ENCODE measurements at regions not wholly inside any gene's neighbourhood (a gene's known extent, or its start where the extent isn't known, plus 50 kb on each side); places are given as distances from the start of the nearest gene placed in this dataset.
A peak's percentile ranks its signal among the peaks of the same experiment; 100 is the strongest.

DNA sequence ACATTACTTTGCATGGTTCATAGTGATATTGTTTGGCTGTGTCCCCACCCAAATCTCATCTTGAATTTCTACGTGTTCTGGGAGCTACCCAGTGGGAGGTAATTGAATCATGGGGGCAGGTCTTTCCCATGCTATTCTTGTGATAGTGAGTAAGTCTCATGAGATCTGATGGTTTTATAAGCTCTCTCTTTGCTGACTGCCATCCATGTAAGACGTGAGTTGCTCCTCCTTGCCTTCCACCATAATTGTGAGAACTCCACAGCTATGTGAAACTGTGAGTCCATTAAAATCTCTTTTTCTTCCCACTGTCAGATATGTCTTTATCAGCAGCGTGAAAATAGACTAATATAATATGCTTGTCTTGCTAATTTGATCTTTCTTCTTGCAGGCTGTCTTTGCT is 200.4 kb upstream of the NOX3 start:
- no peak for DNase-seq (ENCODE audit: low read depth)
- TF ChIP-seq, protein P1, sequence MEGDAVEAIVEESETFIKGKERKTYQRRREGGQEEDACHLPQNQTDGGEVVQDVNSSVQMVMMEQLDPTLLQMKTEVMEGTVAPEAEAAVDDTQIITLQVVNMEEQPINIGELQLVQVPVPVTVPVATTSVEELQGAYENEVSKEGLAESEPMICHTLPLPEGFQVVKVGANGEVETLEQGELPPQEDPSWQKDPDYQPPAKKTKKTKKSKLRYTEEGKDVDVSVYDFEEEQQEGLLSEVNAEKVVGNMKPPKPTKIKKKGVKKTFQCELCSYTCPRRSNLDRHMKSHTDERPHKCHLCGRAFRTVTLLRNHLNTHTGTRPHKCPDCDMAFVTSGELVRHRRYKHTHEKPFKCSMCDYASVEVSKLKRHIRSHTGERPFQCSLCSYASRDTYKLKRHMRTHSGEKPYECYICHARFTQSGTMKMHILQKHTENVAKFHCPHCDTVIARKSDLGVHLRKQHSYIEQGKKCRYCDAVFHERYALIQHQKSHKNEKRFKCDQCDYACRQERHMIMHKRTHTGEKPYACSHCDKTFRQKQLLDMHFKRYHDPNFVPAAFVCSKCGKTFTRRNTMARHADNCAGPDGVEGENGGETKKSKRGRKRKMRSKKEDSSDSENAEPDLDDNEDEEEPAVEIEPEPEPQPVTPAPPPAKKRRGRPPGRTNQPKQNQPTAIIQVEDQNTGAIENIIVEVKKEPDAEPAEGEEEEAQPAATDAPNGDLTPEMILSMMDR (IDR thresholded peaks at IDR 0.05; ENCODE audit: low read length, missing control alignments), result no peak
- no peak overlapping the region for H3K4me3 ChIP-seq (replicated peaks; ENCODE audit: low read depth, low read length)

DNA sequence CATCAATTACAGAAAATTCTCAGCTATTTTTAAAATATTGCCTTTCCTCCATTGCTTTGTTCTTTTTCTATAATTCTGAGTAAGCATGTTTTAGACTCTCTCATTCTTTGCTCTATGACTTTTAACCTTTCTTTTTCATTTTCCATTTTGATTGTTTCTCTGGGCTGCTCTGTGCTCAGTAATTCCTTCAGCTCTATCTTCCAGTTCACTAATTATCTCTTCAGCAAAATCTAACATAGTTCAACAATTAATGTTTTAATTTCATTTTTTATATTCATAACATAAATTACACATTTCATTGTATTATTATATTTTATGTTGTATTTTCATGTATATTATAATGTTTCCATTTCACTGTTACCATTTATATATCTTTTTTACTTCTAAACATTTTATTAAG is 198.8 kb upstream of the NOX3 start:
- H3K4me3 ChIP-seq (replicated peaks; ENCODE audit: low read depth, low read length), result no peak overlapping the region
- TF ChIP-seq, protein P1 (IDR thresholded peaks at IDR 0.05; ENCODE audit: low read length, missing control alignments), result no peak

DNA sequence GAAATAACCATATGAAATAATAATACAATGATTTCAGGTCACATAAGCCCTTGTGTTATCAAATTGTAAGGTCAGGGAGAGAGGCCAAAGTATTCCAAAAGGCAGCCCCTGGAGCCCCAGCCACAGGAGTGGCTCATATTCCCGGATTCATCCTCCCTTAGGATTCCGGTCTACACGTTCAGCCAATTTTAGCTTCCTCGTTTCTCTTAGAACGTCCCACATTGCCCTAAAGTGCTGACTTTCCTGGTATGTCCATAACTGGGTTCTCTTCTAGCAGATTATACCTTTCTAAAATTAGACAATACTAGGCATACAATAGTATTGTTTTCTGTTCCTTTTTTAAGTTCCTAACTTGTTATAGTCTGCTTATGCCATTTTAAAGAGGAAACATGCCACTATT is 192.7 kb upstream of the NOX3 start:
- TF ChIP-seq, protein P1 (IDR thresholded peaks at IDR 0.05; ENCODE audit: low read length, missing control alignments), result no peak
- DNase-seq (ENCODE audit: low read depth), result no peak
- H3K4me3 ChIP-seq (replicated peaks; ENCODE audit: low read depth, low read length), result no peak overlapping the region

More for the DNA sequence above, 198.8 kb upstream of the NOX3 start:
- no peak for DNase-seq (ENCODE audit: low read depth)

DNA sequence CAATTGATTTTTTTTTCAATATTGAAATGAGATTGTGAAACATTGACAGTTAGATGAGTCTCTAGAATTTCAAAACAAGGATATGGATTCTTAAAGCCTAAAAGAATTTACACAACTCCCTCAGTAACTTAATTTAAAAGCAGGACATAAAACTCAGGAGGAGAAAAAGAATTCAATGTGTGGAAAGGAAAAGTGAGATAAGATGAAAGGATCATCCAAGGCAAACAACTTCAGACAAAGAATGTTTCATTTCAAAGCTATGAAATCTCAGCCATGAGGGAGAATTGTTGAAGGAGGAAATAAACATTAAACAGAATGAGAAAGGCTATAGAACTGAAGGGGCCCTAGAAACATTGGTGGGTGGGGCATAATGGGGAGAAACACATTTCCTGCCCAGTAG is 191.7 kb upstream of the NOX3 start:
- H3K4me3 ChIP-seq (replicated peaks; ENCODE audit: low read depth, low read length), result no peak overlapping the region
- DNase-seq (ENCODE audit: low read depth), result peak; percentile 26
- TF ChIP-seq, protein P1 (IDR thresholded peaks at IDR 0.05; ENCODE audit: low read length, missing control alignments), result no peak

DNA sequence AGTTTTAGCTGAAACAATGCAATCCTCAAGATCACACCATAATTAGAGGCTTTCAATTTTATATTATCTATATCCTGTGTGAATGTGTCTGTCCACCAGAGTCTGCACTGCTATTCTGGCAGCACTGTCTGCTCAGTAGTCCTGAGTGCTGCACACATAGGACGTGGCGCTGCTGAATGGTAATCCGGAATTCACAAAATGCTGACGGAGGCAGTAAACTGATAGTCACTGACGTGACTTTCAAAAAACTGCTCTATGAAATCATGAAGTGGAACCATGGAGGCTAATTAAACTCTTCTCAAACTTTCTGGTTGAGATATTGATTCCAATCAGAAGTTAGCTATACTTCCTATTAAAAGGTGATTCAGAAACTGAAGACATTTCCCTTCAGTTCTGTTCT is 190.8 kb upstream of the NOX3 start:
- no peak overlapping the region for H3K4me3 ChIP-seq (replicated peaks; ENCODE audit: low read depth, low read length)

DNA sequence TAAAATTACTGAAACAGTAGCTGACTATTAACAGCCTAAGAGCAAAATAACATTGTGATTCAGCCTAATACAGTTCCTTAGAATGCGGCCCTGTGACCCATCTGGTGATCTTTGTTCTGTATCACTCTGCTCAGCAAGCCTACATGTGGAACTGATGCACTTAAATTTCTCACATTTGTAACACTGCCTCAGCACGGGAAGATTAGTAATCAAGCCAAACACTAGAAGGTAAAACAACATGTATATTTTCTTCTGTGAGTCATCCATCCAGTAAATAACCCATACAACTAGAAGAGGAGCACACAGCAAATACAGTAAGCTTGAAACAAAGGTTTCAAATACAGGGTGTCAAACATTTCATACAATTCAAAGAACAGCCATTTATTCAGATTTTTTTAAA is 189.7 kb upstream of the NOX3 start:
- H3K4me3 ChIP-seq (replicated peaks; ENCODE audit: low read depth, low read length), result no peak overlapping the region
- DNase-seq (ENCODE audit: low read depth), result peak; percentile 24
- TF ChIP-seq, protein P1 (IDR thresholded peaks at IDR 0.05; ENCODE audit: low read length, missing control alignments), result no peak

More for the DNA sequence above, 190.8 kb upstream of the NOX3 start:
- TF ChIP-seq, protein P1 (IDR thresholded peaks at IDR 0.05; ENCODE audit: low read length, missing control alignments), result no peak
- peak; percentile 58 for DNase-seq (ENCODE audit: low read depth)

DNA sequence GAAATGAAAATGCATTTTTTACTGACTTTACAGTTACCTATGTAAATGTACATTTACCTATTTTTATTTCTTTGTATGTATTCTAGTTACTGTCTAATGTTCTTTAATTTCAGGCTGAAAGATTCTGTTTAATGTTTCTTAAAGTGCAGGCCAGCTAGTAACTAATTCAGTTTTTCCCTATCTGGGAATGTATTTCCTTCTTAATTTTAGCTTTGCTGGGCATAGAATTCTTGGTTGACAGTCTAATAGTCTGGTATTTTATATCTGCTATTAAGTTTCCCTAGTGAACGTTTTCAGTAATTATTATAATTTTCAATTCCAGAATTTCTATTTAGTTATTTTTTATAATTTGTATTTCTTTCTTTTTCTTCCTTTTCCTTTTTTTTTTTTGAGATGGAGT is 186.0 kb upstream of the NOX3 start:
- TF ChIP-seq, protein P1 (IDR thresholded peaks at IDR 0.05; ENCODE audit: low read length, missing control alignments), result no peak
- DNase-seq (ENCODE audit: low read depth), result no peak
- no peak overlapping the region for H3K4me3 ChIP-seq (replicated peaks; ENCODE audit: low read depth, low read length)
